Retinal pigment epithelial cell (primary cell): ENCODE measurements at regions not wholly inside any gene's neighbourhood (a gene's known extent, or its start where the extent isn't known, plus 50 kb on each side); places are given as distances from the start of the nearest gene placed in this dataset.
"Not testable (repeated sequence)": the region's sequence is repeated elsewhere in the genome, so short reads cannot be mapped to it uniquely, and the experiment has no call there.

Experiments used
- DNase-seq: peaks from one replicate; pipeline ENCODE4 v3.0.0-alpha.2; 2010; ENCODE audit warnings: low read depth
- H3K4me3 ChIP-seq: 2 replicates; pipeline ENCODE4 v1.5.1; 2011; ENCODE audit warnings: mild to moderate bottlenecking, low read length, control low read depth, moderate library complexity
- TF ChIP-seq, protein P1 (sequence below): conservative IDR thresholded peaks from 2 replicates; pipeline ENCODE4 v1.5.1; 2011; ENCODE audit warnings: low read depth, low read length, control low read depth, inconsistent platforms

- no peak for DNase-seq
- no peak overlapping the region for H3K4me3 ChIP-seq
- TF ChIP-seq, protein P1, sequence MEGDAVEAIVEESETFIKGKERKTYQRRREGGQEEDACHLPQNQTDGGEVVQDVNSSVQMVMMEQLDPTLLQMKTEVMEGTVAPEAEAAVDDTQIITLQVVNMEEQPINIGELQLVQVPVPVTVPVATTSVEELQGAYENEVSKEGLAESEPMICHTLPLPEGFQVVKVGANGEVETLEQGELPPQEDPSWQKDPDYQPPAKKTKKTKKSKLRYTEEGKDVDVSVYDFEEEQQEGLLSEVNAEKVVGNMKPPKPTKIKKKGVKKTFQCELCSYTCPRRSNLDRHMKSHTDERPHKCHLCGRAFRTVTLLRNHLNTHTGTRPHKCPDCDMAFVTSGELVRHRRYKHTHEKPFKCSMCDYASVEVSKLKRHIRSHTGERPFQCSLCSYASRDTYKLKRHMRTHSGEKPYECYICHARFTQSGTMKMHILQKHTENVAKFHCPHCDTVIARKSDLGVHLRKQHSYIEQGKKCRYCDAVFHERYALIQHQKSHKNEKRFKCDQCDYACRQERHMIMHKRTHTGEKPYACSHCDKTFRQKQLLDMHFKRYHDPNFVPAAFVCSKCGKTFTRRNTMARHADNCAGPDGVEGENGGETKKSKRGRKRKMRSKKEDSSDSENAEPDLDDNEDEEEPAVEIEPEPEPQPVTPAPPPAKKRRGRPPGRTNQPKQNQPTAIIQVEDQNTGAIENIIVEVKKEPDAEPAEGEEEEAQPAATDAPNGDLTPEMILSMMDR, result no peak
Measured at GRCh38 chr5:130773813-130774212, 391.2 kb downstream of the HINT1 start.

DNA sequence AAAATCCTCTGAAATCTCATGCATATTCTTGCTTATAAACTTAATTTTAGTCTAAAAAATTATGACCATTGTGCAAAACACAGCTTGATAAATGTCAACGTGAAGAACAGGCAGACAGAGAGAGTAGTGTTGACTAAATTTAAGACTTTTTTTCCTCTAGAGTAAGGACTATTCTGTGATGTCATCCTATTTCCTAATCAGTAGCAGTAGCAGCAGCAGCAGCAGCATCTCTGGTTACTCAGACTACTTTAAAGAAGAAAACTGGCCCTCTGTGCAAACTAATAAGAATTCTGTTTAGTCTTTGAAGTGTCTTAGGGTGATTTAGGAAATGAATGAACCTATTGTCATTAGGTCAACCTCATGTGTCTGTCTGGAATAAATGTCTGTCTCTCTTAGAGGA lies 403.0 kb downstream of the HINT1 start:
- no peak overlapping the region for H3K4me3 ChIP-seq
- no peak for DNase-seq
- TF ChIP-seq, protein P1, result no peak

GRCh38 chr5:130759061-130759460 lies 406.0 kb downstream of the HINT1 start:
- TF ChIP-seq, protein P1, result no peak
- no peak overlapping the region for H3K4me3 ChIP-seq
- no peak for DNase-seq

GRCh38 chr5:130747556-130747955 lies 417.5 kb downstream of the HINT1 start:
- no peak for DNase-seq
- TF ChIP-seq, protein P1, result no peak
- H3K4me3 ChIP-seq, result no peak overlapping the region

- DNase-seq, H3K4me3 ChIP-seq: not testable (repeated sequence)
Measured at GRCh38 chr5:130746641-130747040, 418.4 kb downstream of the HINT1 start.

- DNase-seq, result no peak
- TF ChIP-seq, protein P1, result no peak
- H3K4me3 ChIP-seq, result no peak overlapping the region
Measured at GRCh38 chr5:130743092-130743491, 422.0 kb downstream of the HINT1 start.

DNA sequence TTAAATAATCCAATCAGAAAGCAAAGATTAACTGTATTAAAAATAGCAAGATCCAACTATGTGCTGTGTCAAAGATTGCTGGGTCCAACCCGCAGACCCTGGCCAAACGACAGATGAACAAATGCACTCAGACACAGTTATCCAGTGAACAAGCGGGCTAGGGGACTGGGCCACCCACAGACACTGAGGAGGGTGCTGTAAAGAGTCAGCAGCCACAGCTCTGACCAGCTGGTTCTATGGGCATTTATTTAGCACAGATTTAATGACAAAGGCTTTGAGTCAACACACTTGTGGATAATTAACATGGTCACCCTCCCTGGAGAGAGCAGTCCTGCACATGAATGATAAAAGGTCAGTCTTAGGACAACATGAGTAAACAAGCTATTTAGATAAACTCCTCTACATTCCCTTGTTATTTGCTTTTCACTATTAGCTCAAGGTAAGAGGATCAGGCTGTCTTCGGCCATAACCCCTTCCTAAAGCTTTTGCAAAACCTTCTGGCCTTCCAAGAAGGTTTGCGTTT lies 424.9 kb downstream of the HINT1 start:
- TF ChIP-seq, protein P1, result no peak
- H3K4me3 ChIP-seq, result no peak overlapping the region
- DNase-seq, result no peak

DNA sequence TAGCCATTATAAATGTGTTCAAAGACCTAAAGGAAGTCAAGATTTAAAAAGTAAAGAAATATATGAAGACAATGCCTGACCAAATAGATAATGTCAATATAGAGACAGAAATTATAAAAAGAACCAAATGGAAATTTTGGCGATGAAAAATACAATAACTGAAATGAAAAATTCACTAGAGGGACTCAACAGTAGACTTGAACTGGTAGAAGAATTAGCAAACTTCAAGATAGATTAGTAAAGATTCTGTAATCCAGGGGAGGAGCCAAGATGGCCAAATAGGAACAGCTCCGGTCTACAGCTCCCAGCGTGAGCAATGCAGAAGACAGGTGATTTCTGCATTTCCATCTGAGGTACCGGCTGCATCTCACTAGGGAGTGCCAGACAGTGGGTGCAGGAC lies 433.2 kb downstream of the HINT1 start:
- no peak for DNase-seq
- H3K4me3 ChIP-seq, result no peak overlapping the region
- TF ChIP-seq, protein P1, result no peak
